ENCODE measurements at regions not wholly inside any gene's neighbourhood (a gene's known extent, or its start where the extent isn't known, plus 50 kb on each side); places are given as distances from the start of the nearest gene placed in this dataset.
"Not testable (repeated sequence)": the region's sequence is repeated elsewhere in the genome, so short reads cannot be mapped to it uniquely, and the experiment has no call there.

- DNase-seq (ENCODE audit: insufficient read length, low spot score) (no peak), FAIRE-seq (no peak)
These were observed 112.4 kb upstream of the RREB1 start for GRCh38 chr6:6995328-6995727.

- DNase-seq (ENCODE audit: insufficient read length, low spot score), result no peak
- FAIRE-seq, result no peak
These were observed 111.6 kb upstream of the RREB1 start for GRCh38 chr6:6996124-6996523.

- DNase-seq (ENCODE audit: insufficient read length, low spot score) (no peak), FAIRE-seq (no peak)
These were observed 110.2 kb upstream of the RREB1 start for GRCh38 chr6:6997263-6998193.

DNA sequence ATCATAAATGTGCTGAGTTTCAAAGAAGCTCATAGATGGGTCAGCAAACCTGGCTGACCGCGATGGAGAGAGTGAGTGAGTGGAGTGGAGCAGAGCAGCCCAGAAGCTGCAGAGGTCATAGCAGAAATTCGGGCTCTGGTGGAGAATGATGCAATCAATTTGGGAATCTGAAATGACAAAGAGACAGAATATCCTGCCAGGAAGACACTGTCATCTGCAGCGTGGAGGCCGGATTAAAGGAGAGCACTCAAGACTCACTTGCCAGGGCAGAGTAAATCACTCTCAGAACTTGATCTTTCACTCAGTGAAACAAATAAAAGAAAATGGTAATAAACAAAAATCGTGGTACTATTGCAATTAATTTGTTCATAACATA, 109.6 kb upstream of the RREB1 start:
- FAIRE-seq (no peak), DNase-seq (ENCODE audit: insufficient read length, low spot score) (no peak)

DNA sequence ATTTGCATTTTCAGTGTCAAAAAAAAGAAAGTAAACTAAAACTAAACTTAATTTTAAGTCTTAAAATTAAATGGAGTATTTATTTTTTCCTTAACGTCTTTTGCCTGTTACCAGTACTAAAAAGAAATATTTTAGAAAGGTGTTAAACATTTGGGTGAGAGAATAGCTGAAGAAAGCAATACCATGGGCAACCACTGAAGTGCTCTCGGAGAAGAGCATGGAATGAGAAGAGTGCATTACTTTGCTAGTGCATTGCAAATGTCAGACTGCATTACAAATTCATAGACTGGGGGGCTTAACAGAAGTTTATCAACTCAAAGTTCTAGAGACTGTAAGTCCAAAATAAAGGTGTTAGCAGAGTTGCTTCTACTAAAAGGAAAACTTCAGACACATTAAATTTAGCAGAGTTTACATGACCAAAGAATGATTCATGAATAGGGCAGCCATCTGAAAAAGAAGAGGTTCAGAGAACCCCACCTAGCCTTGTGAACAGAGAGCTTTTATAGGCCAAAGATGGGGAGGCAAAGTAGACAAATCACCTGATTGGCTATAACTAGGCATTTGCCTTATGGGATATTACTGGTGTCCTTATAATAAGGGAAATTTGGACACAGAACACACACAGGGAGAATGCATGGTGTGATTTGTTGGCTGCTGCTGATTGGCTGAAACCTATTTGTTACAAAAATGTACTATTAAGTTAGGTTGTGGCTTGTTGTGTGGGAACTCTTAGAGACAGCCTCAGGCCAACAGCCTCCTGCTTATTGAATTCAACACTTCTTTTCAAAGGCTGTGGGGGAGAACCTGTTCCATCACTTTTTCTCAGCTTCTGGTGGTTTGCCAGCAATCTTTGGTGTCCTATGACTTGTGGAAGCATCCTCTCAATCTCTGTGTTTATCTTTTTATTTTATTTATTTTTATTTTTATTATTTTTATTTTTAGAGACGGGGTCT, 106.7 kb upstream of the RREB1 start:
- no peak for FAIRE-seq
- DNase-seq (ENCODE audit: insufficient read length, low spot score), result no peak

GRCh38 chr6:7003041-7003440, 104.7 kb upstream of the RREB1 start:
- no peak for FAIRE-seq
- DNase-seq (ENCODE audit: insufficient read length, low spot score), result no peak

DNA sequence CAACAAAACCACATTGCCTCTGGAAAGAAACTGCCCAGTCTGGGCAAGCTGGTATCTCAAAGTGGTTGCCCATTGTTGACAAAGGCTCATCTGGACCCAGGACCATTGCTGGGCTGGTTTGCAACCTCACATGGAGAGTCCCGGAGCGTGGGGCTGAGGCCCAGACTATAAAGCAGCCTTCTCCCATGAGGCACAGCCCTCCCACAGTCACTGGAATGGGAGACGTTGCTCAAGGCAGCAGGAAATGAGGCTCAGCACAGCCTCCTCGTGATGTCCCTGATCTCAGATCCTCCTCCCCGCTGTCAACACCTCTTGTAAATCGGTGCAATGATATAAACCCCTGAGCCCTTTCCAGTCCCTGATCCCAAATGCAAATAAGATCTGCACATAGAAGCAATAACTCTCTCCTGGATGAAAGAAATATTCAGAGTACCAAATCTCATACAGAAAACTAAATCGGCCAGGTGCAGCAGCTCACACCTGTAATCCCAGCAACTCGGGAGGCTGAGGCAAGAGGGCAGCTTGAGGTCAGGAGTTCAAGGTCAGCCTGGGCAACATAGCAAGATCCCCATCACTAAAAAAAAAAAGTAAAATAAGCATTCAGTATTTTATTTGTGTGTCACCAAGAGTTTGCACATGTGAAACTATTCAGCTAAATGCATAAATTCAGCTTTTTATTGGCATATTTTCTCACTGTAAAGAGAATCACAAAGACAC, 103.0 kb upstream of the RREB1 start:
- no peak for DNase-seq (ENCODE audit: insufficient read length, low spot score)
- FAIRE-seq, result no peak

- DNase-seq (ENCODE audit: insufficient read length, low spot score), result no peak
- no peak for FAIRE-seq
These were observed 101.1 kb upstream of the RREB1 start for GRCh38 chr6:7006515-7007191.

DNA sequence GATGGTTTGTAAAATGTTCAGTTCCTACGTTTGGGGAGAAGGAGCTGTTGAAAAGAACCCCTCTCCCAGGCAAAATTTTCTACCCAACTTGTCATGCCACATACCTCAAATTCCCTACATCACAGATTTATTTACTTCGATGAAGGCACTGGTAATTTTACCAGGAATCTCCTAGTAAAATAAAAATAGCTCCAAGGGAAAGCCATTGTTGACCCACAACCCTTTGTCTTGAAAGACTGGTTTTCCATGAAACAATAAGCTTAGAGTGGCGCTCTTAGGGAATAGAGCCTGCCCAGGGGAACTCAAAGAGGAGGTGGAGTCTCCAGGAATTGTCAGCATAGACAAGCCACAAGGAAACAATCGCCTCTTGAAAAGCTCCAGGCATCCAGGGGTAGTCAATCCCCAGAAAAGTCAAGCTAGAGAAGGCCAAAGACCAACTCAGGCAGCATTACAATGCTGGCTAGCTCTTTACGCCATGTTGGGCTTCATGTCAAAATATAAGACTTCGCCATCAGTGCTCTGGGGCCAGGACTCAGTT, 99.2 kb upstream of the RREB1 start:
- DNase-seq (ENCODE audit: insufficient read length, low spot score), result no peak
- no peak for FAIRE-seq

DNA sequence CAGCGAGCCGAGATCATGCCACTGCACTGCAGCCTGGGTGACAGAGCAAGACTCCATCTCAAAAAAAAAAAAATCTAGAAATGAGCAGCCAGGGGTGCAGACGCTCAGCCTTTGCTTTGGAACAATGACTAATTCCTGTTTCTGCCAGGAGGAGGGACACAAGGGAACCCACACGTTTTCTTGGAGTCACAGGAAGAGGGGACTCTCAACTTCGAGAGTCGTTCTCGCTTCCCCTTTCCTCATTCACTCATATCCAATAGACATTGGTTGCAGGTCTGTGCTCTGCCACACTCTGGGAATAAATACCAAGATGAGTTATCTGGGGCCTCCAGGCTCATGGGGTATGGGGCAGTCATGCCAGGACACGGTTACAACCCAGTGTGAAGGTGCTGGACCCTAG, 91.5 kb upstream of the RREB1 start:
- DNase-seq (ENCODE audit: insufficient read length, low spot score), result no peak
- no peak for FAIRE-seq

- DNase-seq (ENCODE audit: insufficient read length, low spot score), result no peak
These were observed 86.5 kb upstream of the RREB1 start for GRCh38 chr6:7021301-7021700.

DNA sequence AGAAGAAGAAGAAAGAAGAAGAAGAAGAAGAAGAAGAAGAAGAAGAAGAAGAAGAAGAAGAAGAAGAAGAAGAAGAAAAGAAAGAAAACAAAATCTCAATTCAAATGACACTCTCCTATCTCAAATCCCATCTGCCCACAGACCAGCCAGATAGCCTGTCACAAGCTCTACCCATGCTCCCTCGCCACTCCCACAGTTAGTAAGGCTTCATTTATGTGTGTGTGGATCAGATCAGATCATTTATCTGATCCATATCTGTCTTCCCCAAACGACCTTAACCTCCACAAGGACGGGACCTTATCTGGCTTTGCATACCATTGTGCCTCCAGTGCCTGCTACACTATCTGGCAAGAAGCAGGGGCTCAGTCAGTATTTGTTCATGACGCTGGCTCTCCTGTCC, 81.9 kb upstream of the RREB1 start:
- no peak for FAIRE-seq
- DNase-seq (ENCODE audit: insufficient read length, low spot score), result no peak

More at GRCh38 chr6:7021301-7021700, 86.5 kb upstream of the RREB1 start:
- FAIRE-seq, result no peak

DNA sequence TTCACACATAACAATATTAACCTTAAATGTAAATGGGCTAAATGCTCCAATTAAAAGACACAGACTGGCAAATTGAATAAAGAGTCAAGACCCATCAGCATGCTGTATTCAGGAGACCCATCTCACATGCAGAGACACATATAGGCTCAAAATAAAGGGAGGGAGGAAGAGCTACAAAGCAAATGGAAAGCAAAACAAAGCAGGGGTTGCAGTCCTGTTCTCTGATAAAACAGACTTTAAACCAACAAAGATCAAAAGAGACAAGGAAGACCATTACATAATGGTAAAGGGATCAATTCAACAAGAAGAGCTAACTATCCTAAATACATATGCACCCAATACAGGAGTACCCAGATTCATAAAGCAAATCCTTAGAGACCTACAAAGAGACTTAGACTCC, 78.8 kb upstream of the RREB1 start:
- not testable (repeated sequence) for FAIRE-seq; DNase-seq (ENCODE audit: insufficient read length, low spot score)

- not testable (repeated sequence) for FAIRE-seq; DNase-seq (ENCODE audit: insufficient read length, low spot score)
These were observed 76.8 kb upstream of the RREB1 start for GRCh38 chr6:7030968-7031367.

- FAIRE-seq, result no peak
These were observed 74.6 kb upstream of the RREB1 start for GRCh38 chr6:7033202-7033601.

GRCh38 chr6:7034055-7034454, 73.7 kb upstream of the RREB1 start:
- DNase-seq (ENCODE audit: insufficient read length, low spot score) (no peak), FAIRE-seq (no peak)

More at GRCh38 chr6:7033202-7033601, 74.6 kb upstream of the RREB1 start:
- no peak for DNase-seq (ENCODE audit: insufficient read length, low spot score)

DNA sequence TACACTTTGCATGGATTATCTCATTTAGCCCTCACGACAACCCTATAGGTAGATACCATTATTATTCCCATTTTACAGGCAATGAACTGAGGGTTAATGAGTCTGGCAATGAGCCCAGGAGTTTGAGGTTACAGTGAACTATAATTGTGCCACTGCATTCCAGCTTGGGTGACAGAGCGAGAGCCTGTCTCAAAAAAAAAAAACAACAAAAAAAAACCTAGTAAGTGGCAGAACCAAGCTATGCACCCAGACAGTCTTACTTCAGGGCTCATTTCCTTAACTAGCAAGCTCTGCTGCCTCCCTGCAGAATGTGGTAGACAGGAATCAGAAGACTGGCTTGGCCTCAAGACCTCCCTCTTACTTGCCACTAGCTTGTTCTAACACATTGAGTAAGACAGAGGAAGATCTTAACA, 71.9 kb upstream of the RREB1 start:
- FAIRE-seq (no peak), DNase-seq (ENCODE audit: insufficient read length, low spot score) (no peak)

GRCh38 chr6:7041511-7042026, 66.2 kb upstream of the RREB1 start:
- DNase-seq (ENCODE audit: insufficient read length, low spot score) (no peak), FAIRE-seq (no peak)

GRCh38 chr6:7042056-7042653, 65.6 kb upstream of the RREB1 start:
- no peak for FAIRE-seq
- DNase-seq (ENCODE audit: insufficient read length, low spot score), result no peak

All from GM19239 (cell line).